Lower lobe of right lung (tissue), 2 donors: ENCODE measurements at regions not wholly inside any gene's neighbourhood (a gene's known extent, or its start where the extent isn't known, plus 50 kb on each side); places are given as distances from the start of the nearest gene placed in this dataset.

Experiments used
- ATAC-seq, 2 donors: fragments of 200-7000 bp; cut with Tn5 transposase; one replicate each; pipeline ENCODE4 v1.9.1; 2020 to 2022; ENCODE audit warnings: mild to moderate bottlenecking in 2 of 2, moderate library complexity in 2 of 2
- DNase-seq: peaks from one replicate; pipeline ENCODE4 v3.0.0-alpha.2; 2020
- H3K27ac ChIP-seq: fragments of 200-600 bp; one replicate; pipeline ENCODE4 v1.8.0; 2022
- H3K27me3 ChIP-seq: fragments of 200-600 bp; one replicate; pipeline ENCODE4 v1.8.0; 2022; ENCODE audit warnings: low read depth
- H3K36me3 ChIP-seq: fragments of 200-600 bp; one replicate; pipeline ENCODE4 v1.8.0; 2022; ENCODE audit warnings: mild to moderate bottlenecking
- H3K4me1 ChIP-seq: fragments of 200-600 bp; one replicate; pipeline ENCODE4 v1.8.0; 2022
- H3K4me3 ChIP-seq: fragments of 200-600 bp; one replicate; pipeline ENCODE4 v1.8.0; 2022; ENCODE audit warnings: mild to moderate bottlenecking
- H3K9me3 ChIP-seq: fragments of 200-600 bp; one replicate; pipeline ENCODE4 v1.8.0; 2022
- CTCF ChIP-seq: fragments of 200-600 bp; IDR thresholded peaks from one replicate; pipeline ENCODE4 v1.8.0; 2022; ENCODE audit warnings: antibody characterized with exemption, mild to moderate bottlenecking
- intact Hi-C: fragments of 100-400 bp; cut with DNase I; formaldehyde crosslinking; loops from one replicate; pipeline ENCODE4 v1.11.0; 2022
- donor health status: DM: no; HTN: yes; CAD: no; lungs with severe emphysema.

DNA sequence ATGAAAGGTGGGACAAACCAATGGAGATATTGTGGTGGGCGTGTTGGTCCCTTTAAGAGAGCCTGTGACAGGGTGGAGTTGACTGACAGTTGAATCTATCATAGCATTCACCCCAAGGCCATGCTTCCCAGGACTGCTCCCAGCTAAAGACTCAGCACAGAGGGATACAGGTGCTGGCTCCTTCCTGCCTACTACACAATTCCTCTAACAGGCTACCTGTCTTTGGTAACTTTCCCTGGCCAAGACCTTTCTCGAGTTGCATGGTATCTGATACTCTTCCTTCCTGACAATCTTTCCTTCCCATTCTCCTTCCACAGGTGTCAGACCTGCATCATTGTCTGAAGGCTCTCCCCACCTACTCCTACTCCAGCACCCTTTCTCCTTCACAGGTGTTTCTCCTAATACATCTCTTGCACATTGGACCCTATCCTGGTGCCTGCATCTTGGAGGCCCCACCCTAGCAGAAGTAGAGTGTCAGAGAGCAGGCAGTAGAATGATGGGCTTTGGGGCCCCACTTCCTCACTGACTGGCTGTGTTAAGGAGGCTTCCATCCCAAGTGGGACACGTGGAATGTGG is 120.7 kb upstream of the ALDH1B1 start:
- ATAC-seq (no peak), DNase-seq (no peak)
- Histone ChIP-seq H3K36me3 (no peaks in the 10 kb centered on the region), H3K9me3 (peaks cover under 1% of the 10 kb centered on the region), H3K4me1 (no peaks in the 10 kb centered on the region), H3K4me3 (no peak overlapping the region), H3K27ac (no peak overlapping the region), H3K27me3 (no peaks in the 10 kb centered on the region)
- no peak for TF ChIP-seq CTCF
- intact Hi-C loops, result no loop called here

GRCh38 chr9:38269775-38270174 is 122.7 kb upstream of the ALDH1B1 start:
- TF ChIP-seq CTCF, result no peak
- H3K4me3 ChIP-seq, result no peak overlapping the region
- H3K27ac ChIP-seq, result no peak overlapping the region
- peaks cover 10% of the 10 kb centered on the region for H3K9me3 ChIP-seq
- H3K27me3 ChIP-seq, result no peaks in the 10 kb centered on the region
- no peak for ATAC-seq
- no peak for DNase-seq
- H3K4me1 ChIP-seq, result no peaks in the 10 kb centered on the region
- intact Hi-C loops, result no loop called here
- no peaks in the 10 kb centered on the region for H3K36me3 ChIP-seq

DNA sequence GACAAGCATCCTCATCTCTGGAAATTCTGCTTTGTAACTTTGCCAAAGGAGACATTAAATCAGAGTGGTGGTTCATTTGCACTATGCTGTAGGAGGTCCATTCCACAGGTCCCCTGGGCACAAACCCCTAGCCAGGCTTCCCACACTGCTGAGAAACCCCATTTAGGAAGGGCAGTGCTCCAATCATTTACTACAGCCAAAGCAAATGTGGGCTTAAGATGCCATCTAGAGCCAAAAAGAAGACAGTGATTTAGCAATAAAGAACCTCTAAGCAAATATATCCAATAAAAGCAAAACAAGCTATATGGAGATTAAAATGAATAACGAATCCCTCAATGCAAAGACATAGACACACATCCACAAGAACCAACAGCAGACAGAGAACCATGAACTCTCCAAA is 129.0 kb upstream of the ALDH1B1 start:
- peaks cover 15% of the 10 kb centered on the region for H3K9me3 ChIP-seq
- no peaks in the 10 kb centered on the region for H3K27me3 ChIP-seq
- DNase-seq (no peak), ATAC-seq (no peak)
- TF ChIP-seq CTCF, result peak; percentile 17
- no peak overlapping the region for H3K27ac ChIP-seq
- H3K4me1 ChIP-seq, result no peaks in the 10 kb centered on the region
- intact Hi-C loops, result no loop called here
- no peak overlapping the region for H3K4me3 ChIP-seq
- H3K36me3 ChIP-seq, result no peaks in the 10 kb centered on the region

DNA sequence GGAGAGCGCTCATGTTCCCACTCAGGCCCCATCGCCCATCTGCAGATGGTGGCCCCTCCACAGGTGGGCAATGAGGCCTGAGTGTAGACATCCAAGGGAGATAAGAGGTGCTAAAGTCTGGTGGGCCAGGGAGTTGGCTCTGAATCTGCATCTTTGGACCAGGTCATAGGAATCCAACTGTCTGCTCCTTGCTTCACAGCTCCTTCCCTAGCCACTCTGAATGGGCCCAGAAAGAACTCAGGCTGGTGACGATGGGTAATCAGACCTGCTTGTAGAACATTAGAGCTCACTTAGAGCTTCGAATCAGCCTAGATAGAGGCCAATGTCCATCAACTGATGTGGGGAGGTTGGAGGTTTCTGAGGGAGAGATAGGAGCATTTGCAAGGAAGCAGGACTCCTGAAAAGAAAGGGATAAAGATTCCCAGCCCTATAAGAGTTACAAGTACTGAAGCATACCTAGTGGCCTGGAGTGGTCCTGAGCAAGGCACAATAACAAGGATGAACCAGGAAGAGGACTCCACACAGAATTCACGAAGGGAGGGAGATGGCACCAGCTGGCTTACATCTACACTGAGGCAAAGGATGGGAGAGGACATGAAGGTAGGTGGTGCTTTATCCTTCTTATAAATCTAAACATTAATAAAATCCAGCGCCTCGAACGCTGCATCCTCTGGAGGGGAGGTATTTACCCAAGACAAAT is 132.8 kb upstream of the ALDH1B1 start:
- no peaks in the 10 kb centered on the region for H3K27me3 ChIP-seq
- no peak overlapping the region for H3K4me3 ChIP-seq
- H3K4me1 ChIP-seq, result no peaks in the 10 kb centered on the region
- no peaks in the 10 kb centered on the region for H3K36me3 ChIP-seq
- H3K9me3 ChIP-seq, result peaks cover 5% of the 10 kb centered on the region
- intact Hi-C loops, result no loop called here
- H3K27ac ChIP-seq, result no peak overlapping the region
- DNase-seq (no peak), ATAC-seq (no peak)
- TF ChIP-seq CTCF, result no peak

DNA sequence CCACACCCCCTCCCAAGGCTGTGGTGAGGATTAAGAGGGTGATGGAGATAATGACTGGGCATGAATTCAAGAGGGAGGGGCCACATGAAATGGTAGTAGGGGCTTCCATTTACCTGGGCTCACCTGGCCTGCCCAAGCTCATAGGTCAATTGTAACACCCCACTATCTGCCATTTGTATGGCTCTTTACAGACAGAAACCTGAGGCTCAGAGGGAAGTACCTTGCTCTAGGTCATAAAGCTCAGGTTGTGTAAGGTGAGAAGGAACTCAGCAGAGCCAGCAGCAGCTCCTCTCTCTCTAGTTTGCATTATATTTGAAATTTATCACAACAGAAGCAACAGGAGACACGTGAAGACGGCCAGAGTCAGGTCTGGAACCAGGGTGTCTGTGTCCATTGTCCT is 133.4 kb upstream of the ALDH1B1 start:
- no peaks in the 10 kb centered on the region for H3K27me3 ChIP-seq
- no peak for ATAC-seq
- TF ChIP-seq CTCF, result no peak
- H3K4me3 ChIP-seq, result no peak overlapping the region
- H3K9me3 ChIP-seq, result no peaks in the 10 kb centered on the region
- no peaks in the 10 kb centered on the region for H3K36me3 ChIP-seq
- no peak for DNase-seq
- intact Hi-C loops, result no loop called here
- no peaks in the 10 kb centered on the region for H3K4me1 ChIP-seq
- no peak overlapping the region for H3K27ac ChIP-seq
